Urinary bladder (tissue), 3 donors: ENCODE measurements at regions not wholly inside any gene's neighbourhood (a gene's known extent, or its start where the extent isn't known, plus 50 kb on each side); places are given as distances from the start of the nearest gene placed in this dataset.

Experiments used
- DNase-seq: peaks from one replicate; pipeline ENCODE4 v3.0.0-alpha.2; 2015; ENCODE audit errors: extremely low spot score
- H3K27ac ChIP-seq: one replicate; pipeline ENCODE4 v1.5.1; 2013; ENCODE audit warnings: low read depth, mild to moderate bottlenecking, moderate library complexity
- H3K36me3 ChIP-seq: one replicate; pipeline ENCODE4 v1.6.1; 2013; ENCODE audit warnings: mild to moderate bottlenecking, moderate library complexity; ENCODE audit not compliant: insufficient read depth
- H3K4me1 ChIP-seq: one replicate; pipeline ENCODE4 v1.6.1; 2013; ENCODE audit warnings: mild to moderate bottlenecking, moderate library complexity; ENCODE audit not compliant: insufficient read depth
- H3K4me3 ChIP-seq: one replicate; pipeline ENCODE4 v1.5.1; 2013; ENCODE audit warnings: low read depth, low read length
- WGBS: extraction: QIAGEN DNeasy Blood & Tissue Kit; methylation state at CpG from one replicate; pipeline ENCODE4 v1.1.7; 2013; 5-methylcytosine and 5-hydroxymethylcytosine counted together
- donor health status: healthy with polysubstance abuse.
- donor health status: healthy.

DNA sequence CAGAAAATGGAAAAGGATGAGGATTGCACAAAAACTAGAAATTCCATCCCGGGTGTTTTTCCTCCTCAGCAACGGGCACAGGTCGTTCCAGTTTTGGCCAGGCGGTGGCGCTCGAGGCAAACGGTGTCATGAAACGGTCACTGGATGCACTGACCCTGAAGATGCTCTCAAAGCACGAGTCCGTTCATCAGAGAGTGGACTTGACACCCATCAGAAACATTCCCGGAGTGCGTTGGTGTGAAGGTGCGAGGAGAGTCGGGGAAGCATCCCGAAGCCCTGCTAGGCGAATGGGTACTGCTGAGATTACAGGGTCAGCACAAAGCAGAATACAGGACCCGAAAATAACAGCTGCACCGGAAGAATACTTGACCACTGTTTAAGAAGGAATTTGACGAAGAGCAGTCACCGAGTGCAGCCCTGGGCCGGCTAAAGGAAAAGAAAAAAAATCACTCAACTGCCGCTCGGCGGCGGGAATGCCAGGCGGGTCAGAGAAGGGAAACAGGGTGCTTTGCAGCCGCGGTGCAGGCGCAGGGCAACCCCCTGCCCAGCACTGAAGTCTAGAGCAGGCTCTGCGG lies 71.7 kb upstream of the ETS2 start:
- H3K27ac ChIP-seq: peak overlapping the region; percentile 59
- H3K4me3 ChIP-seq: peak overlapping the region; percentile 17
- WGBS: 2% methylated on average over 30 of the region's 30 CpGs

DNA sequence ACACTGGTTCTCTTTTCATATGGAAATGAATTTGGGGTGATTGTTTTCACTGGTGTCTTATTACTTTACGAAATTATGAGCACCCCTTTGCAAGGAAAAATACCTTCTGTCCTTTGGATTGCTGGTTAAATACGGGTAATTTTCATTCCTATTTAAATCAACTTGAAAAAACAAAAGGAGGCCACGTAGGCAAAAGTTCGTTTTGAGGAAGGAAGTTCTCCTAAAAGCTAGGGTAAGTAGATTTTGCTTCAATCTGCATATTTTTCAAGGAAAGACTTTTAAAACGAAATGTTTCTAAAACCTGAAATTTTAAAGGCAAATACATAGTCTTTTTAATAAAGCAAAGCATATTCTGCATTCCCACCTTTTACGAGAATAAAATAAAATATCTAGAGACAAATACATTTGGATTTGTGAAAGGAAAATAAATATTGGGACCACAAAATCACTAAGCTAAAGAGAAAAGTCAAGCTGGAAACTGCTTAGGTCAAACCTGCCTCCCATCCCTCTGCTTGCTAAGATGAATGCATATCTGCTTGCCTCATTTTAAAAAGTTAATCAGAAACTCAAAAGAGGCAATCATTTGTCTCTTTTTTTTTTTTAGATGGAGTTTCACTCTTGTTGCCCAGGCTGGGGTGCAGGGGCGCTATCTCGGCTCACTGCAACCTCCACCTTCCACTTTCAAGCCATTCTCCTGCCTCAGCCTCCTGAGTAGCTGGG lies 70.9 kb upstream of the ETS2 start:
- Histone ChIP-seq H3K4me3 (no peak overlapping the region), H3K27ac (peak overlapping the region; percentile 59), H3K4me1 (no peaks in the 10 kb centered on the region), H3K36me3 (no peaks in the 10 kb centered on the region)
- DNase-seq: no peak
- 67% methylated on average over 8 of the region's 8 CpGs for WGBS

More for the DNA sequence above, 71.7 kb upstream of the ETS2 start:
- no peaks in the 10 kb centered on the region for H3K4me1 ChIP-seq
- no peaks in the 10 kb centered on the region for H3K36me3 ChIP-seq
- DNase-seq: peak; percentile 54

GRCh38 chr21:38735626-38736206 lies 70.0 kb upstream of the ETS2 start:
- H3K4me3 ChIP-seq: no peak overlapping the region
- no peak overlapping the region for H3K27ac ChIP-seq
- WGBS: 89% methylated on average over 3 of the region's 3 CpGs
- DNase-seq: no peak
- no peaks in the 10 kb centered on the region for H3K4me1 ChIP-seq
- no peaks in the 10 kb centered on the region for H3K36me3 ChIP-seq

GRCh38 chr21:38740090-38740489 lies 65.6 kb upstream of the ETS2 start:
- no peak for DNase-seq
- Histone ChIP-seq H3K4me3 (no peak overlapping the region), H3K27ac (no peak overlapping the region), H3K4me1 (no peaks in the 10 kb centered on the region), H3K36me3 (no peaks in the 10 kb centered on the region)
- WGBS: 66% methylated on average over 3 of the region's 3 CpGs

DNA sequence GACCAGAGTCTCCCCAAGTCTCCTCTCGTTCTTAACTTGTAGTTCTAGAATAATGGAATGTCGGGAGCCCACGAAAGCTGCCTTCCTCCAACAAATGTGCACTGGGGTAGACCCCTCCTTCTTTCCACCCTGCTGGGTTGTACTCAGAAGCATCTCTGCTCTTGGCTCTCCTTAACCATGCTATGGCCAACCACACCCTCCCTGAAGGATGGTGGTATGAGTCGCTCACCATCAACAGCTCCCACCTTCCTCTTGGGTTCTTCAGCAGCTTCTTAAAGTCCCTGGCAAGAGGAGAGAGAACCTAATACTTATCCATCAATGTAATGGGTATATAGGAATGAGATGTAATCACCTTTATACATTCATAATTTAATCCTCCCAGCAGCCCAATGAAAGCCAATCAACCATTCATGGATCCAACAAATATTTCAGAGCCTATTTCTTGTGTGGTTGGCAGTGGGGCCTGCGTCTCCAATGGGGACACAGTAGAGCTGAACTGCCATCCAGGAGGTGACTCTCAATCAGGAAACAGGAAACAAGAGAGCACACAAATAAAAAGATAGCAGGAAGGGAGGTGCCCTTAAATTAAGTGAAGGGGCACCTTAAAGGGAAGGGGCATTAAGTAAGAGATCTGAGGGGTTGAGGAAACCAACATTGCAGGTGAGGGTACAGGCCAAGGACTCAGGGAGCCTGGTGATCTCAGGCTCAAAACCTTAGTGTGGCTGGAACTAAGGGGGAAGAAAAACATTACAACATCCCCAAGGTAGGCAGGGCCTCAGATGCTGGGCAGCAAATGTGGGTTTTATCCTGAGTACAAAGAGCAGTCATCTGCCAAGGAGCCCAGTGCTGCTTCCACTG lies 64.4 kb upstream of the ETS2 start:
- 96% methylated on average over 5 of the region's 5 CpGs for WGBS
- H3K4me1 ChIP-seq: no peaks in the 10 kb centered on the region
- no peak for DNase-seq
- H3K4me3 ChIP-seq: no peak overlapping the region
- H3K36me3 ChIP-seq: no peaks in the 10 kb centered on the region
- no peak overlapping the region for H3K27ac ChIP-seq

GRCh38 chr21:38741950-38742256 lies 63.8 kb upstream of the ETS2 start:
- H3K4me3 ChIP-seq: no peak overlapping the region
- no peak for DNase-seq
- no peaks in the 10 kb centered on the region for H3K36me3 ChIP-seq
- no peaks in the 10 kb centered on the region for H3K4me1 ChIP-seq
- WGBS: 86% methylated on average over 5 of the region's 5 CpGs
- H3K27ac ChIP-seq: no peak overlapping the region

GRCh38 chr21:38742580-38743260 lies 63.0 kb upstream of the ETS2 start:
- no peak overlapping the region for H3K27ac ChIP-seq
- H3K4me3 ChIP-seq: no peak overlapping the region
- H3K36me3 ChIP-seq: no peaks in the 10 kb centered on the region
- WGBS: 86% methylated on average over 1 of the region's 1 CpG
- DNase-seq: no peak
- H3K4me1 ChIP-seq: no peaks in the 10 kb centered on the region

DNA sequence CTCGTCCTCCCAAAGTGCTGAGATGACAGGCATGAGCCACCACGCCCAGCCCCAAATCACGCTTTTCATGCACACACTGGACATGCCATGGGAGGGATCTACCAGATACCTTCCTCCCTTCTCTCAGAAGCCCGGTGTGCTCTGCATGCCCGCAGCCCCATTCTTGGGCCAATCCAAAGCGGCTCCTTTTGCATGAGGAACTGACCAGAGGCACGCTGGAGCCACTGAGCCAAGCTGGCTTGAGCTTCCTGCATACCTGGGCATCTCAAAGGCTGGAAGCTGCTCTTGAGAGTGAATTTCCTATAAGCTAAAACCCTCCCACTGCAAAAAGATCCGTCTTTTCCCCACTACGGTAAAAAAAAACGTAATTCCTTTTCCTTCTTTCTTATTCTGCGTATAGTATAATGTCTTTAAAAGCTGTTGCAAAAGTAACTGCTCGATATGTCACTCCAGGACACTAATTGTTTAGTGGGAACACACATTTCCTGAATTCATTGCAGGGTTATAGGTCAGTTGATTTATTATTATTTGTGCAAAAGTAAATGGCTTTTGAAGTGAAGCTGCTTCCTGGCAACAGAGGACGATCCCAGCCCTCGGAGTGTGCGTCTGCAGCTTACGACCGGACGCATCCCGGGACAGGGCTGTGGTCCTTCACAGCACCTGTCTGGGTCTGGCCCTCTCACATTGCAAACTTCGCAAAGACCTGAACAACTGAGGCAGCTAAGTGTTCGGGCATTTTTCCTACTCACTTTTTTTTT lies 61.8 kb upstream of the ETS2 start:
- H3K36me3 ChIP-seq: no peaks in the 10 kb centered on the region
- no peaks in the 10 kb centered on the region for H3K4me1 ChIP-seq
- H3K27ac ChIP-seq: no peak overlapping the region
- H3K4me3 ChIP-seq: no peak overlapping the region
- WGBS: 80% methylated on average over 21 of the region's 21 CpGs
- DNase-seq: no peak

- 89% methylated on average over 2 of the region's 2 CpGs for whole genome bisulfite sequencing
- no peaks in the 10 kb centered on the region for H3K4me1 ChIP-seq
- H3K4me3 ChIP-seq: no peak overlapping the region
- H3K27ac ChIP-seq: no peak overlapping the region
- no peaks in the 10 kb centered on the region for H3K36me3 ChIP-seq
- DNase-seq: no peak
Observed at GRCh38 chr21:38744861-38745260, 60.9 kb upstream of the ETS2 start.

DNA sequence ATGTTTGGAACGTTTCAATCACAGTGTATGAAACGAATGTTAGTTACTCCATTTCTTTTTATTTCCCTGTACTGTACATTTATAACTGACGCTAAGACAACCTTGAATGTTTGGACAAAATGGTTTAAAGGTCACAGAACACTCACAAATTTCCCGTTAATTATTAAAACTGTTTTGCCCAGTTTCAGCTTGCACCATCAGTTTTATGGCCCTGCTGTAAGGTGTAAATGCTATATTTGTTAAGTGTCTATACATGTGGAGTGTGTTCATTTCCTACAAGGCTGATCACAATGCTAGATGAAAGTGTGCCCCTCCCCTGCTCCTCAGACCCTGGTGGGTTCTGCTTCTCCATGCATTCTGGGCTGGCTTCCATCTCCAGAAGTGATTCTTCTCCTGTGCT lies 57.9 kb upstream of the ETS2 start:
- H3K27ac ChIP-seq: no peak overlapping the region
- WGBS: 82% methylated on average over 4 of the region's 4 CpGs
- H3K4me1 ChIP-seq: no peaks in the 10 kb centered on the region
- DNase-seq: no peak
- no peak overlapping the region for H3K4me3 ChIP-seq
- H3K36me3 ChIP-seq: no peaks in the 10 kb centered on the region

DNA sequence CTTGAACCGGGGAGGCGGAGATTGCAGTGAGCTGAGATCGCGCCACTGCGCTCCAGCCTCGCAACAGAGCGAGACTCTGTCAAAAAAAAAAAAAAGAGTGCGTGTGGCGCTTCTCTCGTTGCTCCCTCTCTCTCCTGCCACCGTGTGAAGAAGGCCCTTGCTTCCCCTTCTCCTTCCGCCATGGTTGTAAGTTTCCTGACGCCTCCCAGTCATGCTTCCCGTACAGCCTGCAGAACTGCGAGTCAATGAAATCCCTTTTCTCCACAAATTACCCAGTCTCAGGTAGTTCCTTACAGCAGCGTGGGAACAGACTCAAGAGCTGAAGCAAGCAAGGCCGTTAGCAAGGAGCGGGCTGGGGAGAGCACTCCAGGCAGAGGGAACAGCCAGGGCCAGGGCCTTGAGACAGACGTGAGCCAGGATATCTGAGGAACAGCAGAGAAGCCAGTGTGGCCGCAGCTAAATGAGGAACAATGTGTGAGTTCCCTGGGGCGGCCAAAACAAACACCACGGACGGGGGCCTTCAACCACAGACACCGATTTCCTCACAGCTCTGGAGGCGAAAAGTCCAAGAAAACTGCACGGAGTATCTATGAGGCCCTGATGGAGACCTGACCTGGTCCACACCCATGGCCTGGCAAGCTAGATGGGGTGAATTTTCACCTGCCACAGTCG lies 54.2 kb upstream of the ETS2 start:
- H3K27ac ChIP-seq: no peak overlapping the region
- no peak overlapping the region for H3K4me3 ChIP-seq

DNA sequence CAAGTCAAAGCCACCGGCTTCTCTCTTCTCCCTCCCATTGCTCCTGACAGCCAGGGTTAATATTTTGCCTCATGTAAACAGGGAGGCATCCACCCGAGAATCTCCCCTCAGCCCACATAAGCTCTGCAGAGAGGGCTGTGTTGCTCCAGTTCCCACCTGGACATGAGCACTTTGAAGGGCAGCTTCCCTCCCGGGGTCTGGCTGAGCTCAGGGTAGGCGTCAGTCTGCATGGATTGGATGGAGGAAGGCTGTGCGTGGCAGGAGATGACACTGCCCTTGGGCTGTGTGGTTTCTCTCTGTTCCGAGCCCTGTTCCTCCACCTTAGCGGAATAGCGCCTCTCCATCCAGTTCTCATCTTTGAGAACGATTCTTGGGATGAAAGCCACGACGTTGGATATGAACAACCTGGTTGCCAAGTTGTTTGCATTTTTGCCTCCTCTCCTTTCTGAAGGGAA lies 53.7 kb upstream of the ETS2 start:
- WGBS: 83% methylated on average over 11 of the region's 11 CpGs
- Histone ChIP-seq H3K36me3 (no peaks in the 10 kb centered on the region), H3K4me3 (no peak overlapping the region), H3K27ac (no peak overlapping the region), H3K4me1 (no peaks in the 10 kb centered on the region)
- no peak for DNase-seq

More for the DNA sequence above, 54.2 kb upstream of the ETS2 start:
- 89% methylated on average over 27 of the region's 27 CpGs for WGBS
- DNase-seq: no peak
- Histone ChIP-seq H3K4me1 (no peaks in the 10 kb centered on the region), H3K36me3 (no peaks in the 10 kb centered on the region)
